ENCODE measurements at regions not wholly inside any gene's neighbourhood (a gene's known extent, or its start where the extent isn't known, plus 50 kb on each side); places are given as distances from the start of the nearest gene placed in this dataset.

GRCh38 chr5:28725001-28725400, 1686.6 kb upstream of the CDH9 start:
- intact Hi-C loops (cut with micrococcal nuclease): no loop called here
- no peak for TF ChIP-seq GATA2 (IDR thresholded peaks at IDR 0.05; ENCODE audit: insufficient read depth, insufficient read length, low read depth, low read length)
- no peak for TF ChIP-seq POLR2AphosphoS5 (IDR thresholded peaks at IDR 0.05; ENCODE audit: insufficient read depth, low read depth, low read length)
- no peak for TF ChIP-seq EZH2 (IDR thresholded peaks at IDR 0.05; ENCODE audit: borderline replicate concordance, low read depth, low read length, severe bottlenecking)
- no peak for TF ChIP-seq CTCF (IDR thresholded peaks at IDR 0.05; ENCODE audit: extremely low read depth in 1 of 2, insufficient read depth in 1 of 2, low read depth in 1 of 2, low read length in 2 of 2)
- no peak for TF ChIP-seq FOS (IDR thresholded peaks at IDR 0.05; ENCODE audit: borderline replicate concordance, insufficient read depth, low read length)
- TF ChIP-seq MYC (IDR thresholded peaks at IDR 0.05; ENCODE audit: low read depth, low read length): no peak
- no peak for TF ChIP-seq MAX (IDR thresholded peaks at IDR 0.05; ENCODE audit: insufficient read depth, insufficient read length)
- no peak for TF ChIP-seq JUN (IDR thresholded peaks at IDR 0.05; ENCODE audit: borderline replicate concordance, insufficient read depth, insufficient read length, low read depth)
- TF ChIP-seq POLR2A (IDR thresholded peaks at IDR 0.05; ENCODE audit: low read depth, low read length): no peak
- Histone ChIP-seq H3K4me3 (replicated peaks in 1 of 3; ENCODE audit: insufficient read depth in 1 of 3, low read depth in 1 of 3, low read length in 3 of 3) (no peak overlapping the region), H2AFZ (ENCODE audit: low read depth, low read length) (no peak overlapping the region), H3K27ac (ENCODE audit: insufficient read depth, low read depth, low read length) (no peak overlapping the region), H4K20me1 (replicated peaks; ENCODE audit: control insufficient read depth, extremely low read depth, insufficient read depth, low read length) (no peaks in the 10 kb centered on the region), H3K4me2 (ENCODE audit: insufficient read depth, low read length) (no peak overlapping the region), H3K79me2 (ENCODE audit: control insufficient read depth, insufficient read depth, low read length) (no peaks in the 10 kb centered on the region), H3K36me3 (ENCODE audit: control insufficient read depth in 2 of 2, extremely low read depth in 1 of 2, insufficient read depth in 2 of 2, low read length in 2 of 2) (no peaks in the 10 kb centered on the region), H3K4me1 (ENCODE audit: control insufficient read depth, extremely low read depth, insufficient read depth, low read length) (no peaks in the 10 kb centered on the region), H3K9me3 (replicated peaks; ENCODE audit: control insufficient read depth, insufficient read depth, low read length) (no peaks in the 10 kb centered on the region), H3K9me1 (replicated peaks; ENCODE audit: control insufficient read depth, extremely low read depth, insufficient read depth, low read length) (no peaks in the 10 kb centered on the region), H3K27me3 (ENCODE audit: control insufficient read depth in 2 of 2, insufficient read depth in 2 of 2, low read length in 2 of 2) (no peaks in the 10 kb centered on the region), H3K9ac (replicated peaks; ENCODE audit: extremely low read depth, insufficient read depth, low read length) (no peak overlapping the region)
- BruUV-seq (replicated peaks): no TSS peak
- FAIRE-seq (no peak), DNase-seq (ENCODE audit: low read depth, low spot score) (no peak)
- CTCF ChIA-PET: no interaction called here
- POLR2A ChIA-PET: no interaction called here
- dilution Hi-C loops (cut with MboI; ENCODE audit: extremely low pct_ligation_motif_present, low sequenced_read_pairs): no loop called here

Measured in endothelial cell of umbilical vein (primary cell).